ENCODE measurements at regions not wholly inside any gene's neighbourhood (a gene's known extent, or its start where the extent isn't known, plus 50 kb on each side); places are given as distances from the start of the nearest gene placed in this dataset.
"Not testable (repeated sequence)": the region's sequence is repeated elsewhere in the genome, so short reads cannot be mapped to it uniquely, and the experiment has no call there.

GRCh38 chr14:66272221-66272620 lies 213.9 kb upstream of the CCDC196 start:
- POLR2A ChIA-PET = no interaction called here
- no peaks in the 10 kb centered on the region for H3K27me3 ChIP-seq (ENCODE audit: insufficient read depth, low read length, poor library complexity, severe bottlenecking)
- no peaks in the 10 kb centered on the region for H3K36me3 ChIP-seq (ENCODE audit: insufficient read depth, low read length)
- Mint-ChIP-seq H3K27ac (no peak overlapping the region), H3K4me3 (no peak overlapping the region), H3K4me1 (no peaks in the 10 kb centered on the region), H3K27me3 (peaks cover 14 to 19% of the 10 kb centered on the region in 2 donors), H3K9me3 (peaks cover 0 to 5% (median 3%) of the 10 kb centered on the region in 5 donors), H3K36me3 (no peaks in the 10 kb centered on the region)
- no peak for DNase-seq
- H3K4me3 ChIP-seq (ENCODE audit: low read length) = no peak overlapping the region
- no peak overlapping the region for H3K27ac ChIP-seq (ENCODE audit: low read depth, low read length)
- no peaks in the 10 kb centered on the region for H3K4me1 ChIP-seq (ENCODE audit: insufficient read depth, low read length)
- CTCF ChIA-PET = no interaction called here
- H3K9me3 ChIP-seq (ENCODE audit: low read length) = no peaks in the 10 kb centered on the region

GRCh38 chr14:66273261-66273832 lies 212.8 kb upstream of the CCDC196 start:
- no peaks in the 10 kb centered on the region for H3K4me1 Mint-ChIP-seq
- H3K36me3 Mint-ChIP-seq = no peaks in the 10 kb centered on the region
- Histone ChIP-seq H3K4me3 (ENCODE audit: low read length) (no peak overlapping the region), H3K4me1 (ENCODE audit: insufficient read depth, low read length) (no peaks in the 10 kb centered on the region), H3K9me3 (ENCODE audit: low read length) (no peaks in the 10 kb centered on the region), H3K36me3 (ENCODE audit: insufficient read depth, low read length) (no peaks in the 10 kb centered on the region), H3K27me3 (ENCODE audit: insufficient read depth, low read length, poor library complexity, severe bottlenecking) (no peaks in the 10 kb centered on the region), H3K27ac (ENCODE audit: low read depth, low read length) (no peak overlapping the region)
- ChIA-PET POLR2A (no interaction called here), CTCF (no interaction called here)
- peak overlapping the region in 1 of 8 donors; percentile 36 for H3K27ac Mint-ChIP-seq
- H3K9me3 Mint-ChIP-seq = peaks cover 0 to 10% (median 5%) of the 10 kb centered on the region in 5 donors
- no peak overlapping the region for H3K4me3 Mint-ChIP-seq
- DNase-seq = no peak
- peaks cover 12 to 19% of the 10 kb centered on the region in 2 donors for H3K27me3 Mint-ChIP-seq

- H3K9me3 Mint-ChIP-seq = peaks cover 7 to 21% (median 9%) of the 10 kb centered on the region in 5 donors
Observed at GRCh38 chr14:66278418-66278817, 207.8 kb upstream of the CCDC196 start.

GRCh38 chr14:66281036-66281776 lies 205.0 kb upstream of the CCDC196 start:
- Histone ChIP-seq H3K27ac (ENCODE audit: low read depth, low read length) (no peak overlapping the region), H3K4me3 (ENCODE audit: low read length) (no peak overlapping the region), H3K9me3 (ENCODE audit: low read length) (no peaks in the 10 kb centered on the region), H3K4me1 (ENCODE audit: insufficient read depth, low read length) (no peaks in the 10 kb centered on the region), H3K27me3 (ENCODE audit: insufficient read depth, low read length, poor library complexity, severe bottlenecking) (no peaks in the 10 kb centered on the region), H3K36me3 (ENCODE audit: insufficient read depth, low read length) (no peaks in the 10 kb centered on the region)
- no peak overlapping the region for H3K4me3 Mint-ChIP-seq
- DNase-seq = no peak
- H3K4me1 Mint-ChIP-seq = no peaks in the 10 kb centered on the region
- POLR2A ChIA-PET = no interaction called here
- peaks cover 7 to 19% (median 9%) of the 10 kb centered on the region in 5 donors for H3K9me3 Mint-ChIP-seq
- H3K36me3 Mint-ChIP-seq = peaks cover 0 to 5% (median 0%) of the 10 kb centered on the region in 3 donors
- H3K27ac Mint-ChIP-seq = no peak overlapping the region
- CTCF ChIA-PET = no interaction called here
- peaks cover 6 to 8% of the 10 kb centered on the region in 2 donors for H3K27me3 Mint-ChIP-seq

More at GRCh38 chr14:66278418-66278817, 207.8 kb upstream of the CCDC196 start:
- POLR2A ChIA-PET; DNase-seq; H3K27ac ChIP-seq (ENCODE audit: low read depth, low read length); H3K4me3 Mint-ChIP-seq; H3K27me3 ChIP-seq (ENCODE audit: insufficient read depth, low read length, poor library complexity, severe bottlenecking); H3K4me3 ChIP-seq (ENCODE audit: low read length); H3K4me1 Mint-ChIP-seq; H3K27ac Mint-ChIP-seq; H3K36me3 Mint-ChIP-seq; H3K9me3 ChIP-seq (ENCODE audit: low read length); CTCF ChIA-PET; H3K36me3 ChIP-seq (ENCODE audit: insufficient read depth, low read length); H3K4me1 ChIP-seq (ENCODE audit: insufficient read depth, low read length): not testable (repeated sequence)
- H3K27me3 Mint-ChIP-seq = peaks cover 14% of the 10 kb centered on the region in 2 donors

GRCh38 chr14:66284346-66284745 lies 201.8 kb upstream of the CCDC196 start:
- Histone ChIP-seq H3K4me3 (ENCODE audit: low read length) (no peak overlapping the region), H3K4me1 (ENCODE audit: insufficient read depth, low read length) (no peaks in the 10 kb centered on the region), H3K27ac (ENCODE audit: low read depth, low read length) (no peak overlapping the region), H3K9me3 (ENCODE audit: low read length) (no peaks in the 10 kb centered on the region), H3K36me3 (ENCODE audit: insufficient read depth, low read length) (no peaks in the 10 kb centered on the region), H3K27me3 (ENCODE audit: insufficient read depth, low read length, poor library complexity, severe bottlenecking) (no peaks in the 10 kb centered on the region)
- H3K4me3 Mint-ChIP-seq = no peak overlapping the region
- no peak overlapping the region for H3K27ac Mint-ChIP-seq
- ChIA-PET POLR2A (no interaction called here), CTCF (no interaction called here)
- H3K36me3 Mint-ChIP-seq = no peaks in the 10 kb centered on the region
- peaks cover 3 to 12% (median 11%) of the 10 kb centered on the region in 5 donors for H3K9me3 Mint-ChIP-seq
- no peak for DNase-seq
- no peaks in the 10 kb centered on the region for H3K4me1 Mint-ChIP-seq
- H3K27me3 Mint-ChIP-seq = peaks cover 8% of the 10 kb centered on the region in 2 donors

GRCh38 chr14:66288511-66288910 lies 197.7 kb upstream of the CCDC196 start:
- Mint-ChIP-seq H3K27me3 (peaks cover 6 to 8% of the 10 kb centered on the region in 2 donors), H3K4me1 (no peaks in the 10 kb centered on the region), H3K27ac (no peak overlapping the region), H3K36me3 (peaks cover 0 to 2% (median 1%) of the 10 kb centered on the region in 3 donors), H3K4me3 (no peak overlapping the region), H3K9me3 (peaks cover 3 to 8% (median 4%) of the 10 kb centered on the region in 5 donors)
- no peaks in the 10 kb centered on the region for H3K9me3 ChIP-seq (ENCODE audit: low read length)
- no peak overlapping the region for H3K4me3 ChIP-seq (ENCODE audit: low read length)
- H3K36me3 ChIP-seq (ENCODE audit: insufficient read depth, low read length) = no peaks in the 10 kb centered on the region
- no peaks in the 10 kb centered on the region for H3K27me3 ChIP-seq (ENCODE audit: insufficient read depth, low read length, poor library complexity, severe bottlenecking)
- DNase-seq = no peak
- no peak overlapping the region for H3K27ac ChIP-seq (ENCODE audit: low read depth, low read length)
- POLR2A ChIA-PET = no interaction called here
- no peaks in the 10 kb centered on the region for H3K4me1 ChIP-seq (ENCODE audit: insufficient read depth, low read length)
- CTCF ChIA-PET = no interaction called here

- Mint-ChIP-seq H3K27ac (no peak overlapping the region), H3K4me3 (no peak overlapping the region), H3K36me3 (peaks cover 0 to 7% (median 5%) of the 10 kb centered on the region in 3 donors), H3K27me3 (peaks cover 4 to 15% of the 10 kb centered on the region in 2 donors), H3K9me3 (peaks cover 0 to 8% (median 4%) of the 10 kb centered on the region in 5 donors), H3K4me1 (no peaks in the 10 kb centered on the region)
- no peak for DNase-seq
- Histone ChIP-seq H3K9me3 (ENCODE audit: low read length) (no peaks in the 10 kb centered on the region), H3K36me3 (ENCODE audit: insufficient read depth, low read length) (no peaks in the 10 kb centered on the region), H3K4me3 (ENCODE audit: low read length) (no peak overlapping the region), H3K27ac (ENCODE audit: low read depth, low read length) (no peak overlapping the region), H3K4me1 (ENCODE audit: insufficient read depth, low read length) (no peaks in the 10 kb centered on the region), H3K27me3 (ENCODE audit: insufficient read depth, low read length, poor library complexity, severe bottlenecking) (no peaks in the 10 kb centered on the region)
- ChIA-PET CTCF (no interaction called here), POLR2A (no interaction called here)
Observed at GRCh38 chr14:66291756-66292155, 194.4 kb upstream of the CCDC196 start.

GRCh38 chr14:66293533-66294105 lies 192.6 kb upstream of the CCDC196 start:
- no peaks in the 10 kb centered on the region for H3K9me3 ChIP-seq (ENCODE audit: low read length)
- no peaks in the 10 kb centered on the region for H3K36me3 ChIP-seq (ENCODE audit: insufficient read depth, low read length)
- H3K27me3 ChIP-seq (ENCODE audit: insufficient read depth, low read length, poor library complexity, severe bottlenecking) = no peaks in the 10 kb centered on the region
- H3K4me3 Mint-ChIP-seq = peak overlapping the region in 1 of 7 donors; percentile 34
- peaks cover 0 to 17% (median 3%) of the 10 kb centered on the region in 5 donors for H3K9me3 Mint-ChIP-seq
- DNase-seq = no peak
- peaks cover 0 to 13% (median 6%) of the 10 kb centered on the region in 3 donors for H3K36me3 Mint-ChIP-seq
- no peaks in the 10 kb centered on the region for H3K4me1 ChIP-seq (ENCODE audit: insufficient read depth, low read length)
- ChIA-PET POLR2A (no interaction called here), CTCF (no interaction called here)
- no peaks in the 10 kb centered on the region for H3K4me1 Mint-ChIP-seq
- H3K4me3 ChIP-seq (ENCODE audit: low read length) = no peak overlapping the region
- peaks cover 1 to 10% of the 10 kb centered on the region in 2 donors for H3K27me3 Mint-ChIP-seq
- H3K27ac Mint-ChIP-seq = peak overlapping the region in 1 of 8 donors; percentile 12
- no peak overlapping the region for H3K27ac ChIP-seq (ENCODE audit: low read depth, low read length)
